ENCODE measurements at regions not wholly inside any gene's neighbourhood (a gene's known extent, or its start where the extent isn't known, plus 50 kb on each side); places are given as distances from the start of the nearest gene placed in this dataset.

DNA sequence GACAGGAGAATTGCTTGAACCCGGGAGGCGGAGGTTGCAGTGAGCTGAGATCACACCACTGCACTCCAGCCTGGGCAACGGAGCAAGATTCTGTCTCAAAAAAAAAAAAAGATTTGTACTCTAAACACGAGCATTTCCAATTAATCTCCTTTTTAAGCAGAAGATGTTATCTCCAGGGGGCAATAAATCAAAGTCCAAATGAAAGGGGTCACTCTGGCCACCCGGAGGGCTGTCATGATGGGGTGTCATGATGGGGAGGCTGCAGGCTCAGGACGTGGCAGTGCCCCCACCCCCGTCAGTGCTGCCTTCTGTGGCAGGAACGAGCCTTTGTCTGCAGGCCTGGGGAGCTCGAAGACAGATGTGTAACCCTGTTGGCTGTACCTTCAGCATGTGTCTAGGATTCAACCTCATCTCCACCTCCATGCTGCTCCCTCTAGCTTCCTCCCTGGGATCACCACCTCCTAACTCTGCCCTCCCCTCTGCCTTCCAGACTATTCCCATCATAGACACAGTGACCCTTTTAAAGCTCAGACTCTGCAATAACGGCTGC is 76.9 kb upstream of the YWHAQ start:
- Histone ChIP-seq H3K4me3 (no peak overlapping the region), H3K4me1 (peaks cover 14% of the 10 kb centered on the region), H3K27me3 (ENCODE audit: low read depth) (no peaks in the 10 kb centered on the region), H3K9me3 (no peaks in the 10 kb centered on the region), H3K27ac (no peak overlapping the region), H3K36me3 (no peaks in the 10 kb centered on the region)
- intact Hi-C loops (cut with DNase I), result no loop called here
- DNase-seq (no peak), ATAC-seq (no peak)
- TF ChIP-seq, protein P1, sequence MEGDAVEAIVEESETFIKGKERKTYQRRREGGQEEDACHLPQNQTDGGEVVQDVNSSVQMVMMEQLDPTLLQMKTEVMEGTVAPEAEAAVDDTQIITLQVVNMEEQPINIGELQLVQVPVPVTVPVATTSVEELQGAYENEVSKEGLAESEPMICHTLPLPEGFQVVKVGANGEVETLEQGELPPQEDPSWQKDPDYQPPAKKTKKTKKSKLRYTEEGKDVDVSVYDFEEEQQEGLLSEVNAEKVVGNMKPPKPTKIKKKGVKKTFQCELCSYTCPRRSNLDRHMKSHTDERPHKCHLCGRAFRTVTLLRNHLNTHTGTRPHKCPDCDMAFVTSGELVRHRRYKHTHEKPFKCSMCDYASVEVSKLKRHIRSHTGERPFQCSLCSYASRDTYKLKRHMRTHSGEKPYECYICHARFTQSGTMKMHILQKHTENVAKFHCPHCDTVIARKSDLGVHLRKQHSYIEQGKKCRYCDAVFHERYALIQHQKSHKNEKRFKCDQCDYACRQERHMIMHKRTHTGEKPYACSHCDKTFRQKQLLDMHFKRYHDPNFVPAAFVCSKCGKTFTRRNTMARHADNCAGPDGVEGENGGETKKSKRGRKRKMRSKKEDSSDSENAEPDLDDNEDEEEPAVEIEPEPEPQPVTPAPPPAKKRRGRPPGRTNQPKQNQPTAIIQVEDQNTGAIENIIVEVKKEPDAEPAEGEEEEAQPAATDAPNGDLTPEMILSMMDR (IDR thresholded peaks at IDR 0.05), result no peak

DNA sequence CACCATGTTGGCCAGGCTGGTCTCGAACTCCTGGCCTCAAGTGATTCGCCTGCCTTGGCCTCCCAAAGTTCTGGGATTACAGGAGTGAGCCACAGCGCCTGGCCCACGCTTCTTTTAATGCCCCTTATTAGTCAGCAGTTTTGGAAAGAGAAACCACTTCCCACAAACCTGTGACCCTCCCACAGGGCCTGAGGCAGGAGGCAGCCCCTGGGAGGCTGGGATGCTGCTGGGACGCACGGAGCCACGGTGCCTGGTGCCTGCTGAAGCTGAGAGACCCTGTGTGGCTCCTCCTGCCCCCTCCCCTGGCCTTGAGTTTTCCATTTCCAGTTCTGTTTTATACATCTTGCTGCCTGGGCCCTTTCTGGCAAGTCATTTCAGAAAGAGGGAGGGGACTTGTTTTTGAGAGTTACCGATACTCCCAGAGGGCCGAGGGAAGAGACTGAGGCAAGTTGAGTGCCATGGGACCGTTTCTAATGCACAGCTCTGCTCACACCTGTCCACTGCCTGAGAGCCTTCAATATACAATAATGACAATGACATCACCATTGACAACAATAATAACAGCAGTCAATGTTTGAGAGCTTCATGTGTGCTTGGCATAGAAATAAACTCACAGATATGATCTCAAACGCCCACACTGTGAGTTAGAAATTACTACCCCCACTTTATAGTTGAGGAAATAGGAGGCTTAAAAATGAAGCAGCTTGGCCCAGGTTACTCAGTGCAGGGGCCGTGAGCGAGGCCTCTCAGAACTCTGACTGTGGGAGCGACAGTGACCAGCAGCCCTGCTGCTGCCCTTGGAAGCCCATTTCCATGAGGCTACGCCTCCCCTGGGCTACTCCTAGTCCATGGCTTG is 78.1 kb upstream of the YWHAQ start:
- intact Hi-C loops (cut with DNase I), result no loop called here

DNA sequence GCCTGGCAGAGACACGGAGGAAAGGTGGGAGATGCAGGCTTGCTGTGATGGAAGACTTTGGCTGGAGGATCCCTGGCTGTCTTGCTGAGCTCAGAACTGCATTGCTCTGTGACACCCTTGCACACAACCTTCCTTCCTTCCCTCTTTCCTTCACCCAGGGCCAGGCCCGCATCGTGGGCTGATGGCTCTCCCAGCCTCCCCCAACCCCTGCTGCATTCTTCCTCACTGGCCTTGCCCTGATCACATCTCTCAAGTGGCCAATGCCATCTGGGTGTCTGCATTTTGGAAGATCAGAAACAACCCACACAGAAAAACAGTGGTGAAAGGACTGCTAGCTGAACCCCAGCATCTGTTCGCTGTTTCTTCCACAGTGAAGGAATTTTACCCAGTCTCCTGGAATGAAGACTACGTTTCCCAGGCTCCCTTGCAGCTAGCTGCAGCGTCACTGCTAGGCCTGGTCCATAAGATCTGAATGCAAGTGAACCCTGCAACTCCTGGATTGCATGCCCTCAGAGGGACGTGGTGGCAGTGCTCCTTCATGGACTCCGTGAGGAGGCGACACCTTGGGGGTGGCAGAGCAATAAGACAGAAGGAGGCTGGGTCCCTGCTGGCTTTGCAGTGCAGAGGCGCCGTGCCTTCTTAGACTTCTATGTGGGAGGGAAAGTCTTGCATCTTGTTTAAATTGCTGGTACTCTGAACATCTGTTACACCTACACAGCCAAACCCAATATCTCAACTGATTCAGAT is 78.9 kb upstream of the YWHAQ start:
- Histone ChIP-seq H3K27me3 (ENCODE audit: low read depth) (no peaks in the 10 kb centered on the region), H3K9me3 (no peaks in the 10 kb centered on the region), H3K27ac (no peak overlapping the region), H3K4me3 (no peak overlapping the region), H3K36me3 (no peaks in the 10 kb centered on the region), H3K4me1 (no peaks in the 10 kb centered on the region)
- intact Hi-C loops (cut with DNase I), result no loop called here
- no peak for ATAC-seq
- DNase-seq, result no peak
- TF ChIP-seq, protein P1 (IDR thresholded peaks at IDR 0.05), result no peak

More for the DNA sequence above, 78.1 kb upstream of the YWHAQ start:
- Histone ChIP-seq H3K36me3 (no peaks in the 10 kb centered on the region), H3K9me3 (no peaks in the 10 kb centered on the region), H3K27me3 (ENCODE audit: low read depth) (no peaks in the 10 kb centered on the region), H3K4me3 (no peak overlapping the region), H3K4me1 (peaks cover 2% of the 10 kb centered on the region), H3K27ac (no peak overlapping the region)
- ATAC-seq, result no peak
- TF ChIP-seq, protein P1 (IDR thresholded peaks at IDR 0.05), result no peak
- no peak for DNase-seq

DNA sequence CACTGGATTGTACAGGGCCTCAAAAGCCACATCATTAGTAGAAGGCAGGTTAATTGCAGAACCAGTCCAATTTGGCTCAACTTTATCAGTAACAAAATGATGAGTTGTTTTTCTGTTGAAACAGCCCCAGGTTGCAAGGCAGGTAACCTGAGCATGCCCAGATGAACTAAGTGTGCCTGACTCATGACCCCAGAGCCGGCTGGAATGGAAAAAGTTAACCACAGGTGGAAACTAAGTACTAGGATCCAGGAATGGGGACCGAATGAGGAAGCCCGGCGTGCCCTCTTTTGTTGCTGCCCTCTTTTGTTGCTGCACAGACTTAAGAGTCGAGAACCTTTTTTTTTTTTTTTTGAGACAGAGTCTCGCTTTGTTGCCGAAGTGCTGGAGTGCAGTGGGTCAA is 79.5 kb upstream of the YWHAQ start:
- TF ChIP-seq, protein P1 (IDR thresholded peaks at IDR 0.05), result no peak
- Histone ChIP-seq H3K4me3 (no peak overlapping the region), H3K9me3 (no peaks in the 10 kb centered on the region), H3K27me3 (ENCODE audit: low read depth) (no peaks in the 10 kb centered on the region), H3K36me3 (no peaks in the 10 kb centered on the region), H3K27ac (no peak overlapping the region), H3K4me1 (no peaks in the 10 kb centered on the region)
- intact Hi-C loops (cut with DNase I), result no loop called here
- ATAC-seq (no peak), DNase-seq (no peak)

DNA sequence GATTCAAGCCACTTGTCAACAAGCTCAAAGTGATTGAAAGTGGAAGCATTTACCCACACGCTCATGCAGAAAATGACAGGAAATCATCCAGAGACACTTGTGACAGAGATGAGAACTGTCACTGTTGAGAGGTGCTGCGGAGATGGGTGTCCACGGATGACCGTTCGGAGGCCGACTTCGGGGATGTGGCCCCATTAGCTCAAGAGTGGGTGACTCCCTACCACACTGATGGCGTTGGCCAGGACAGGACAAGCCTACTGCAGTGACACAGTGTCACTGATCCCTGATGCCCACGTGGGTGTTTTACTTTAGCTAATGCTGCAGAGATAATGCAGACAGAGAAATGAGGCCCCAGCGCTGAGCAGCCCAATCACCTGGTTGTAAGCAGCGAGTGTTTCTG is 81.5 kb upstream of the YWHAQ start:
- Histone ChIP-seq H3K36me3 (no peaks in the 10 kb centered on the region), H3K9me3 (no peaks in the 10 kb centered on the region), H3K27me3 (ENCODE audit: low read depth) (no peaks in the 10 kb centered on the region), H3K4me1 (no peaks in the 10 kb centered on the region), H3K4me3 (no peak overlapping the region), H3K27ac (no peak overlapping the region)
- intact Hi-C loops (cut with DNase I), result no loop called here
- DNase-seq (no peak), ATAC-seq (no peak)
- TF ChIP-seq, protein P1 (IDR thresholded peaks at IDR 0.05), result no peak
